ENCODE measurements at regions not wholly inside any gene's neighbourhood (a gene's known extent, or its start where the extent isn't known, plus 50 kb on each side); places are given as distances from the start of the nearest gene placed in this dataset.

- ATAC-seq: no peak
- H3K4me1 ChIP-seq (ENCODE audit: low read depth): no peaks in the 10 kb centered on the region
- H3K4me3 ChIP-seq: no peak overlapping the region
- TF ChIP-seq CTCF (IDR thresholded peaks at IDR 0.05): no peak
- H3K36me3 ChIP-seq (ENCODE audit: low read depth): no peaks in the 10 kb centered on the region
- no peaks in the 10 kb centered on the region for H3K9me3 ChIP-seq
- intact Hi-C loops (cut with DNase I, micrococcal nuclease): no loop called here
- no peak for DNase-seq
These were observed 152.4 kb upstream of the TRIM24 start for GRCh38 chr7:138307633-138308032.

- intact Hi-C loops (cut with DNase I, micrococcal nuclease): no loop called here
- Histone ChIP-seq H3K36me3 (ENCODE audit: low read depth) (no peaks in the 10 kb centered on the region), H3K4me3 (no peak overlapping the region), H3K9me3 (no peaks in the 10 kb centered on the region), H3K4me1 (ENCODE audit: low read depth) (no peaks in the 10 kb centered on the region)
- ATAC-seq (no peak), DNase-seq (no peak)
- no peak for TF ChIP-seq CTCF (IDR thresholded peaks at IDR 0.05)
These were observed 151.9 kb upstream of the TRIM24 start for GRCh38 chr7:138308136-138308535.

GRCh38 chr7:138309186-138309585 is 150.9 kb upstream of the TRIM24 start:
- no peaks in the 10 kb centered on the region for H3K4me1 ChIP-seq (ENCODE audit: low read depth)
- no peak for TF ChIP-seq CTCF (IDR thresholded peaks at IDR 0.05)
- DNase-seq: no peak
- no peaks in the 10 kb centered on the region for H3K36me3 ChIP-seq (ENCODE audit: low read depth)
- H3K4me3 ChIP-seq: no peak overlapping the region
- ATAC-seq: no peak
- no peaks in the 10 kb centered on the region for H3K9me3 ChIP-seq
- intact Hi-C loops (cut with DNase I, micrococcal nuclease): no loop called here

- intact Hi-C loops (cut with DNase I, micrococcal nuclease): no loop called here
- DNase-seq (no peak), ATAC-seq (no peak)
- Histone ChIP-seq H3K36me3 (ENCODE audit: low read depth) (no peaks in the 10 kb centered on the region), H3K4me3 (no peak overlapping the region), H3K9me3 (no peaks in the 10 kb centered on the region), H3K4me1 (ENCODE audit: low read depth) (no peaks in the 10 kb centered on the region)
- TF ChIP-seq CTCF (IDR thresholded peaks at IDR 0.05): no peak
These were observed 146.3 kb upstream of the TRIM24 start for GRCh38 chr7:138313829-138314178.

GRCh38 chr7:138316421-138317043 is 143.5 kb upstream of the TRIM24 start:
- H3K36me3 ChIP-seq (ENCODE audit: low read depth): no peaks in the 10 kb centered on the region
- H3K4me3 ChIP-seq: no peak overlapping the region
- no peaks in the 10 kb centered on the region for H3K9me3 ChIP-seq
- DNase-seq (no peak), ATAC-seq (no peak)
- intact Hi-C loops (cut with DNase I, micrococcal nuclease): no loop called here
- no peak for TF ChIP-seq CTCF (IDR thresholded peaks at IDR 0.05)
- no peaks in the 10 kb centered on the region for H3K4me1 ChIP-seq (ENCODE audit: low read depth)

- no peak for TF ChIP-seq CTCF (IDR thresholded peaks at IDR 0.05)
- ATAC-seq (no peak), DNase-seq (no peak)
- H3K4me3 ChIP-seq: no peak overlapping the region
- H3K9me3 ChIP-seq: no peaks in the 10 kb centered on the region
- no peaks in the 10 kb centered on the region for H3K4me1 ChIP-seq (ENCODE audit: low read depth)
- intact Hi-C loops (cut with DNase I, micrococcal nuclease): no loop called here
- no peaks in the 10 kb centered on the region for H3K36me3 ChIP-seq (ENCODE audit: low read depth)
These were observed 142.9 kb upstream of the TRIM24 start for GRCh38 chr7:138317044-138317596.

All from mucosa of descending colon (tissue), 3 donors.